ENCODE measurements at regions not wholly inside any gene's neighbourhood (a gene's known extent, or its start where the extent isn't known, plus 50 kb on each side); places are given as distances from the start of the nearest gene placed in this dataset.
"Not testable (repeated sequence)": the region's sequence is repeated elsewhere in the genome, so short reads cannot be mapped to it uniquely, and the experiment has no call there.

- H3K27ac Mint-ChIP-seq: no peak overlapping the region
Measured at GRCh38 chr2:120543899-120544298, 191.8 kb upstream of the GLI2 start.

GRCh38 chr2:120544522-120544921 is 191.1 kb upstream of the GLI2 start:
- peaks cover 13 to 19% of the 10 kb centered on the region in 2 donors for H3K27me3 Mint-ChIP-seq
- DNase-seq: no peak
- CTCF ChIA-PET: no interaction called here
- WGBS (ENCODE audit: insufficient coverage): 78% methylated on average over 5 of the region's 9 CpGs
- Histone ChIP-seq H3K27me3 (replicated peaks in 1 of 2; ENCODE audit: control insufficient read depth in 2 of 2, extremely low read depth in 1 of 2, insufficient read depth in 2 of 2, low read length in 1 of 2) (peaks cover 0 to 24% of the 10 kb centered on the region in 2 experiments), H3K4me3 (ENCODE audit: control insufficient read depth in 1 of 2, extremely low read depth in 1 of 2, low read length in 1 of 2) (no peak overlapping the region), H3K27ac (ENCODE audit: low read length) (no peak overlapping the region), H3K9me3 (no peaks in the 10 kb centered on the region), H3K36me3 (ENCODE audit: control insufficient read depth in 2 of 2, extremely low read depth in 1 of 2, insufficient read depth in 1 of 2, low read length in 1 of 2) (no peaks in the 10 kb centered on the region), H3K4me1 (ENCODE audit: control insufficient read depth in 1 of 2, extremely low read depth in 1 of 2, insufficient read depth in 2 of 2, low read length in 2 of 2) (no peaks in the 10 kb centered on the region)
- no peak overlapping the region for H3K27ac Mint-ChIP-seq
- POLR2A ChIA-PET: no interaction called here
- no peaks in the 10 kb centered on the region for H3K4me1 Mint-ChIP-seq
- H3K4me3 Mint-ChIP-seq: no peak overlapping the region
- H3K36me3 Mint-ChIP-seq: no peaks in the 10 kb centered on the region
- no peaks in the 10 kb centered on the region for H3K9me3 Mint-ChIP-seq
- ATAC-seq (replicated peaks in 1 of 4): no peak

More at GRCh38 chr2:120543899-120544298, 191.8 kb upstream of the GLI2 start:
- Histone ChIP-seq H3K27me3 (replicated peaks in 1 of 2; ENCODE audit: control insufficient read depth in 2 of 2, extremely low read depth in 1 of 2, insufficient read depth in 2 of 2, low read length in 1 of 2) (peaks cover 0 to 24% of the 10 kb centered on the region in 2 experiments), H3K9me3 (no peaks in the 10 kb centered on the region), H3K4me3 (ENCODE audit: control insufficient read depth in 1 of 2, extremely low read depth in 1 of 2, low read length in 1 of 2) (no peak overlapping the region), H3K4me1 (ENCODE audit: control insufficient read depth in 1 of 2, extremely low read depth in 1 of 2, insufficient read depth in 2 of 2, low read length in 2 of 2) (no peaks in the 10 kb centered on the region), H3K36me3 (ENCODE audit: control insufficient read depth in 2 of 2, extremely low read depth in 1 of 2, insufficient read depth in 1 of 2, low read length in 1 of 2) (no peaks in the 10 kb centered on the region), H3K27ac (ENCODE audit: low read length) (no peak overlapping the region)
- ATAC-seq (replicated peaks in 1 of 4) (no peak), DNase-seq (no peak)
- no peaks in the 10 kb centered on the region for H3K9me3 Mint-ChIP-seq
- H3K36me3 Mint-ChIP-seq: no peaks in the 10 kb centered on the region
- POLR2A ChIA-PET: no interaction called here
- peaks cover 13 to 19% of the 10 kb centered on the region in 2 donors for H3K27me3 Mint-ChIP-seq
- no peak overlapping the region for H3K4me3 Mint-ChIP-seq
- H3K4me1 Mint-ChIP-seq: no peaks in the 10 kb centered on the region
- CTCF ChIA-PET: no interaction called here
- WGBS (ENCODE audit: insufficient coverage): 56% methylated on average over 12 of the region's 16 CpGs

GRCh38 chr2:120545007-120545406 is 190.7 kb upstream of the GLI2 start:
- WGBS (ENCODE audit: insufficient coverage): 91% methylated on average over 10 of the region's 11 CpGs
- peaks cover 0 to 20% of the 10 kb centered on the region in 2 experiments for H3K27me3 ChIP-seq (replicated peaks in 1 of 2; ENCODE audit: control insufficient read depth in 2 of 2, extremely low read depth in 1 of 2, insufficient read depth in 2 of 2, low read length in 1 of 2)
- H3K9me3 Mint-ChIP-seq; DNase-seq; H3K36me3 Mint-ChIP-seq; CTCF ChIA-PET; H3K36me3 ChIP-seq (ENCODE audit: control insufficient read depth in 2 of 2, extremely low read depth in 1 of 2, insufficient read depth in 1 of 2, low read length in 1 of 2); H3K27ac ChIP-seq (ENCODE audit: low read length); H3K4me1 ChIP-seq (ENCODE audit: control insufficient read depth in 1 of 2, extremely low read depth in 1 of 2, insufficient read depth in 2 of 2, low read length in 2 of 2); H3K9me3 ChIP-seq; H3K27ac Mint-ChIP-seq; H3K4me3 ChIP-seq (ENCODE audit: control insufficient read depth in 1 of 2, extremely low read depth in 1 of 2, low read length in 1 of 2); ATAC-seq (replicated peaks in 1 of 4); POLR2A ChIA-PET; H3K4me1 Mint-ChIP-seq; H3K4me3 Mint-ChIP-seq: not testable (repeated sequence)
- H3K27me3 Mint-ChIP-seq: peaks cover 13 to 19% of the 10 kb centered on the region in 2 donors

GRCh38 chr2:120545521-120546047 is 190.1 kb upstream of the GLI2 start:
- ATAC-seq (replicated peaks in 1 of 4): no peak
- H3K4me3 ChIP-seq (ENCODE audit: control insufficient read depth in 1 of 2, extremely low read depth in 1 of 2, low read length in 1 of 2): no peak overlapping the region
- POLR2A ChIA-PET: no interaction called here
- Mint-ChIP-seq H3K27me3 (peaks cover 13 to 19% of the 10 kb centered on the region in 2 donors), H3K36me3 (no peaks in the 10 kb centered on the region), H3K4me1 (no peaks in the 10 kb centered on the region), H3K9me3 (no peaks in the 10 kb centered on the region), H3K4me3 (no peak overlapping the region), H3K27ac (no peak overlapping the region)
- WGBS (ENCODE audit: insufficient coverage): 88% methylated on average over 3 of the region's 8 CpGs
- H3K27me3 ChIP-seq (replicated peaks in 1 of 2; ENCODE audit: control insufficient read depth in 2 of 2, extremely low read depth in 1 of 2, insufficient read depth in 2 of 2, low read length in 1 of 2): peaks cover 0 to 17% of the 10 kb centered on the region in 2 experiments
- CTCF ChIA-PET: no interaction called here
- no peaks in the 10 kb centered on the region for H3K4me1 ChIP-seq (ENCODE audit: control insufficient read depth in 1 of 2, extremely low read depth in 1 of 2, insufficient read depth in 2 of 2, low read length in 2 of 2)
- DNase-seq: no peak
- no peak overlapping the region for H3K27ac ChIP-seq (ENCODE audit: low read length)
- H3K9me3 ChIP-seq: no peaks in the 10 kb centered on the region
- no peaks in the 10 kb centered on the region for H3K36me3 ChIP-seq (ENCODE audit: control insufficient read depth in 2 of 2, extremely low read depth in 1 of 2, insufficient read depth in 1 of 2, low read length in 1 of 2)

GRCh38 chr2:120546048-120546864 is 189.4 kb upstream of the GLI2 start:
- H3K4me1 ChIP-seq (ENCODE audit: control insufficient read depth in 1 of 2, extremely low read depth in 1 of 2, insufficient read depth in 2 of 2, low read length in 2 of 2): no peaks in the 10 kb centered on the region
- H3K27ac Mint-ChIP-seq: no peak overlapping the region
- CTCF ChIA-PET: no interaction called here
- ATAC-seq (replicated peaks in 1 of 4) (no peak), DNase-seq (no peak)
- H3K36me3 ChIP-seq (ENCODE audit: control insufficient read depth in 2 of 2, extremely low read depth in 1 of 2, insufficient read depth in 1 of 2, low read length in 1 of 2): no peaks in the 10 kb centered on the region
- H3K4me3 ChIP-seq (ENCODE audit: control insufficient read depth in 1 of 2, extremely low read depth in 1 of 2, low read length in 1 of 2): no peak overlapping the region
- no peaks in the 10 kb centered on the region for H3K4me1 Mint-ChIP-seq
- no peaks in the 10 kb centered on the region for H3K9me3 ChIP-seq
- WGBS (ENCODE audit: insufficient coverage): 84% methylated on average over 22 of the region's 27 CpGs
- no peak overlapping the region for H3K27ac ChIP-seq (ENCODE audit: low read length)
- H3K4me3 Mint-ChIP-seq: no peak overlapping the region
- peaks cover 0 to 16% of the 10 kb centered on the region in 2 experiments for H3K27me3 ChIP-seq (replicated peaks in 1 of 2; ENCODE audit: control insufficient read depth in 2 of 2, extremely low read depth in 1 of 2, insufficient read depth in 2 of 2, low read length in 1 of 2)
- peaks cover 13 to 17% of the 10 kb centered on the region in 2 donors for H3K27me3 Mint-ChIP-seq
- no peaks in the 10 kb centered on the region for H3K36me3 Mint-ChIP-seq
- POLR2A ChIA-PET: no interaction called here
- no peaks in the 10 kb centered on the region for H3K9me3 Mint-ChIP-seq

GRCh38 chr2:120546865-120547390 is 188.7 kb upstream of the GLI2 start:
- H3K4me3 Mint-ChIP-seq: no peak overlapping the region
- WGBS (ENCODE audit: insufficient coverage): 71% methylated on average over 6 of the region's 7 CpGs
- CTCF ChIA-PET: no interaction called here

More at GRCh38 chr2:120546865-120547390, 188.7 kb upstream of the GLI2 start:
- no peak overlapping the region for H3K27ac Mint-ChIP-seq
- no peaks in the 10 kb centered on the region for H3K4me1 ChIP-seq (ENCODE audit: control insufficient read depth in 1 of 2, extremely low read depth in 1 of 2, insufficient read depth in 2 of 2, low read length in 2 of 2)
- H3K27ac ChIP-seq (ENCODE audit: low read length): no peak overlapping the region
- no peak overlapping the region for H3K4me3 ChIP-seq (ENCODE audit: control insufficient read depth in 1 of 2, extremely low read depth in 1 of 2, low read length in 1 of 2)
- POLR2A ChIA-PET: no interaction called here
- no peaks in the 10 kb centered on the region for H3K9me3 ChIP-seq
- no peaks in the 10 kb centered on the region for H3K9me3 Mint-ChIP-seq
- H3K27me3 ChIP-seq (replicated peaks in 1 of 2; ENCODE audit: control insufficient read depth in 2 of 2, extremely low read depth in 1 of 2, insufficient read depth in 2 of 2, low read length in 1 of 2): peaks cover 0 to 14% of the 10 kb centered on the region in 2 experiments
- ATAC-seq (replicated peaks in 1 of 4) (no peak), DNase-seq (no peak)
- no peaks in the 10 kb centered on the region for H3K36me3 Mint-ChIP-seq
- H3K27me3 Mint-ChIP-seq: peaks cover 10 to 16% of the 10 kb centered on the region in 2 donors
- H3K4me1 Mint-ChIP-seq: no peaks in the 10 kb centered on the region
- H3K36me3 ChIP-seq (ENCODE audit: control insufficient read depth in 2 of 2, extremely low read depth in 1 of 2, insufficient read depth in 1 of 2, low read length in 1 of 2): no peaks in the 10 kb centered on the region

Data from T-cell (primary cell).